Prostate gland (tissue), 2 donors: ENCODE measurements at regions not wholly inside any gene's neighbourhood (a gene's known extent, or its start where the extent isn't known, plus 50 kb on each side); places are given as distances from the start of the nearest gene placed in this dataset.

Experiments
- POLR2A ChIP-seq: fragments of 450-650 bp; IDR thresholded peaks from one replicate; pipeline ENCODE4 v1.6.1; 2016; ENCODE audit warnings: antibody characterized with exemption, mild to moderate bottlenecking
- TF ChIP-seq, protein P1 (sequence below), 4 experiments: fragments of 200-600 bp in 2 of 4; fragments of 450-650 bp in 2 of 4; sonication (generic) in 2 of 4; IDR thresholded peaks; 1 replicate in 3 of 4; 2 replicates in 1 of 4; pipeline ENCODE4 v1.5.1; 2016 to 2019; ENCODE audit warnings: antibody characterized with exemption in 4 of 4, mild to moderate bottlenecking in 2 of 4, moderate library complexity in 2 of 4

DNA sequence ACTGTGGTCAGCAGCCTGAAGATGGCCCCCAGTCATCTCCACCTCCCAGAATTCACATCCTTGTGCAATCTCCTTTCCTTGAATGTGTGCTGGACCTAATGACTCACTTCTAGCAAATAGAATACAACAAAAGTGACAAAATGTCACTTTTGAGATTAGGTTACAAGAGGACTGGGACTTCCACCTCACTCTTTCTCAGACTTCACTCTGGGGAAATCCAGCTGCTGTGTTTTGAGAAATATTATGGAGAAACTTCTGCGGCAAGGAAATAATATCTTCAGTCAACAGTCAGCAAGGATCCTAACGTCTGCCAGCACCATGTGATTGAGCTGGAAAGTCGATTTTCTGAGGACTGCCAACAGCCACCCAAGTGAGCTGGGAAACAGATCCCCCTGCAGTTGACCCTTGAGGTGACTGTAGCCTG, 70.5 kb upstream of the GADD45A start:
- TF ChIP-seq, protein P1, sequence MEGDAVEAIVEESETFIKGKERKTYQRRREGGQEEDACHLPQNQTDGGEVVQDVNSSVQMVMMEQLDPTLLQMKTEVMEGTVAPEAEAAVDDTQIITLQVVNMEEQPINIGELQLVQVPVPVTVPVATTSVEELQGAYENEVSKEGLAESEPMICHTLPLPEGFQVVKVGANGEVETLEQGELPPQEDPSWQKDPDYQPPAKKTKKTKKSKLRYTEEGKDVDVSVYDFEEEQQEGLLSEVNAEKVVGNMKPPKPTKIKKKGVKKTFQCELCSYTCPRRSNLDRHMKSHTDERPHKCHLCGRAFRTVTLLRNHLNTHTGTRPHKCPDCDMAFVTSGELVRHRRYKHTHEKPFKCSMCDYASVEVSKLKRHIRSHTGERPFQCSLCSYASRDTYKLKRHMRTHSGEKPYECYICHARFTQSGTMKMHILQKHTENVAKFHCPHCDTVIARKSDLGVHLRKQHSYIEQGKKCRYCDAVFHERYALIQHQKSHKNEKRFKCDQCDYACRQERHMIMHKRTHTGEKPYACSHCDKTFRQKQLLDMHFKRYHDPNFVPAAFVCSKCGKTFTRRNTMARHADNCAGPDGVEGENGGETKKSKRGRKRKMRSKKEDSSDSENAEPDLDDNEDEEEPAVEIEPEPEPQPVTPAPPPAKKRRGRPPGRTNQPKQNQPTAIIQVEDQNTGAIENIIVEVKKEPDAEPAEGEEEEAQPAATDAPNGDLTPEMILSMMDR (IDR thresholded peaks at IDR 0.05), result no peak
- TF ChIP-seq POLR2A, result no peak
